PC-3 (cell line): ENCODE measurements at regions not wholly inside any gene's neighbourhood (a gene's known extent, or its start where the extent isn't known, plus 50 kb on each side); places are given as distances from the start of the nearest gene placed in this dataset.
A peak's percentile ranks its signal among the peaks of the same experiment; 100 is the strongest.
"Not testable (repeated sequence)": the region's sequence is repeated elsewhere in the genome, so short reads cannot be mapped to it uniquely, and the experiment has no call there.

Source experiments
- ATAC-seq: fragments of 200-7000 bp; cut with Tn5 transposase; 2 replicates; pipeline ENCODE4 v1.9.1; 2020; ENCODE audit warnings: mild to moderate bottlenecking, moderate library complexity
- BruUV-seq: library from RNA; stranded (reverse); fragments of 400-500 nt; replicated peaks from 2 replicates; lab custom pipeline; 2021; lab: Mats Ljungman, UMichigan
- CTCF ChIA-PET: fragments of 300-600 bp; sonication (Branson Sonifier 250); formaldehyde crosslinking; loops from one replicate; lab custom pipeline; 2022; ENCODE audit warnings: antibody characterized with exemption; lab: Charles Lee
- POLR2A ChIA-PET: fragments of 300-600 bp; sonication (Branson Sonifier 250); formaldehyde crosslinking; loops from one replicate; lab custom pipeline; 2022; ENCODE audit warnings: antibody characterized with exemption; ENCODE audit not compliant: unreplicated experiment; lab: Charles Lee
- DNase-seq: peaks from one replicate; pipeline ENCODE4 v3.0.0-alpha.2; 2015
- H2AFZ ChIP-seq: fragments of 300-600 bp; sonication (generic); 2 replicates; pipeline ENCODE4 v1.6.0; 2016; ENCODE audit warnings: antibody characterized with exemption, low read length
- H3F3A ChIP-seq: fragments of 300-600 bp; sonication (generic); one replicate; pipeline ENCODE4 v1.6.0; 2017; ENCODE audit warnings: antibody characterized with exemption, low read length, control low read depth, mild to moderate bottlenecking; ENCODE audit not compliant: unreplicated experiment
- H3K27ac ChIP-seq: fragments of 300-600 bp; sonication (generic); 2 replicates; pipeline ENCODE4 v1.5.1; 2016; ENCODE audit warnings: mild to moderate bottlenecking, low read length
- H3K27me3 ChIP-seq: fragments of 300-600 bp; sonication (generic); 2 replicates; pipeline ENCODE4 v1.6.1; 2016; ENCODE audit warnings: low read length, mixed read lengths
- H3K36me3 ChIP-seq: fragments of 300-600 bp; sonication (generic); 2 replicates; pipeline ENCODE4 v1.6.1; 2016; ENCODE audit warnings: low read depth, mixed run types, low read length, mixed read lengths
- H3K4me1 ChIP-seq: fragments of 300-600 bp; sonication (generic); 2 replicates; pipeline ENCODE4 v1.5.1; 2016; ENCODE audit warnings: low read length; ENCODE audit not compliant: insufficient read depth
- H3K4me2 ChIP-seq: fragments of 300-600 bp; sonication (generic); 2 replicates; pipeline ENCODE4 v1.6.0; 2016; ENCODE audit warnings: low read length
- H3K4me3 ChIP-seq: fragments of 300-600 bp; sonication (generic); 2 replicates; pipeline ENCODE4 v1.5.1; 2016; ENCODE audit warnings: mild to moderate bottlenecking, low read length, mixed read lengths
- H3K79me2 ChIP-seq: fragments of 300-600 bp; sonication (generic); 2 replicates; pipeline ENCODE4 v1.6.1; 2017; ENCODE audit warnings: low read length, mixed read lengths
- H3K9ac ChIP-seq: fragments of 300-600 bp; sonication (generic); 2 replicates; pipeline ENCODE4 v1.6.0; 2016; ENCODE audit warnings: mild to moderate bottlenecking, low read length
- H3K9me2 ChIP-seq: fragments of 300-600 bp; sonication (generic); replicated peaks from 2 replicates; pipeline ENCODE4 v1.6.1; 2016; ENCODE audit warnings: mixed run types, low read length, mixed read lengths
- H3K9me3 ChIP-seq: fragments of 300-600 bp; sonication (generic); 2 replicates; pipeline ENCODE4 v1.6.1; 2016; ENCODE audit warnings: low read length, mixed read lengths
- H4K20me1 ChIP-seq: fragments of 300-600 bp; sonication (generic); 2 replicates; pipeline ENCODE4 v1.6.1; 2016; ENCODE audit warnings: low read length, mixed read lengths
- CTCF ChIP-seq: fragments of 300-600 bp; sonication (generic); conservative IDR thresholded peaks from 2 replicates; pipeline ENCODE4 v1.5.1; 2017; ENCODE audit warnings: antibody characterized with exemption, low read depth, mild to moderate bottlenecking, low read length
- EZH2 ChIP-seq: fragments of 300-600 bp; sonication (generic); IDR thresholded peaks from one replicate; pipeline ENCODE4 v1.6.1; 2017; ENCODE audit warnings: antibody characterized with exemption, mild to moderate bottlenecking, low read length; ENCODE audit not compliant: unreplicated experiment
- EZH2phosphoT487 ChIP-seq: fragments of 300-600 bp; sonication (generic); IDR thresholded peaks from 2 replicates; pipeline ENCODE4 v1.6.1; 2018; ENCODE audit warnings: mild to moderate bottlenecking, antibody characterized with exemption, low read length, borderline replicate concordance
- intact Hi-C: fragments of 100-400 bp; cut with micrococcal nuclease; formaldehyde crosslinking; loops from 2 replicates; pipeline ENCODE4 v1.9.0; 2023

- Histone ChIP-seq H3K36me3 (no peaks in the 10 kb centered on the region), H3K4me2 (no peak overlapping the region), H3K4me3 (no peak overlapping the region), H2AFZ (no peak overlapping the region), H3K27me3 (no peaks in the 10 kb centered on the region), H3K9ac (no peak overlapping the region), H3K79me2 (no peaks in the 10 kb centered on the region), H3K9me2 (no peaks in the 10 kb centered on the region), H4K20me1 (no peaks in the 10 kb centered on the region), H3K9me3 (no peaks in the 10 kb centered on the region), H3F3A (no peaks in the 10 kb centered on the region), H3K27ac (no peak overlapping the region), H3K4me1 (peaks cover 13% of the 10 kb centered on the region)
- intact Hi-C loops: loop anchor here (10.0 kb wide), 1 partner anchor 124 kb away; no protein-coding TSS in a partner anchor
- no TSS peak for BruUV-seq
- CTCF ChIA-PET: no interaction called here
- POLR2A ChIA-PET: no interaction called here
- no peak for DNase-seq
- TF ChIP-seq EZH2phosphoT487 (no peak), CTCF (no peak), EZH2 (no peak)
- ATAC-seq: no peak
These were observed 66.2 kb upstream of the USP9X start for GRCh38 chrX:41019041-41019392.

- BruUV-seq: no TSS peak
- ATAC-seq (peak; percentile 78), DNase-seq (peak; percentile 90)
- no peak overlapping the region for H2AFZ ChIP-seq
- CTCF ChIA-PET: no interaction called here
- intact Hi-C loops: loop anchor here (1.0 kb wide), 1 partner anchor 62 kb away; no protein-coding TSS in a partner anchor
- no peaks in the 10 kb centered on the region for H3K79me2 ChIP-seq
- peak overlapping the region; percentile 12; the same call in 1 of the 2 replicates for H3K9ac ChIP-seq
- H3K4me2 ChIP-seq: peak overlapping the region; percentile 29
- H3K9me3 ChIP-seq: no peaks in the 10 kb centered on the region
- H3K27me3 ChIP-seq: no peaks in the 10 kb centered on the region
- no peaks in the 10 kb centered on the region for H4K20me1 ChIP-seq
- H3K4me1 ChIP-seq: peaks cover 15% of the 10 kb centered on the region
- H3K36me3 ChIP-seq: no peaks in the 10 kb centered on the region
- POLR2A ChIA-PET: interaction anchor here (0.7 to 0.8 kb wide), 2 partner anchors 84 to 141 kb away, joined by 6 to 7 read pairs; no protein-coding TSS in a partner anchor
- H3K4me3 ChIP-seq: no peak overlapping the region
- no peaks in the 10 kb centered on the region for H3K9me2 ChIP-seq
- no peak for TF ChIP-seq EZH2phosphoT487
- H3F3A ChIP-seq: no peaks in the 10 kb centered on the region
- peak overlapping the region; percentile 73 for H3K27ac ChIP-seq
These were observed 62.7 kb upstream of the USP9X start for GRCh38 chrX:41022566-41022965.

- ChIA-PET CTCF (no interaction called here), POLR2A (interaction anchor here (0.8 kb wide), 1 partner anchor 84 kb away, joined by 7 read pairs; no protein-coding TSS in a partner anchor)
- no peak for ATAC-seq
- Histone ChIP-seq H3K4me3 (no peak overlapping the region), H3K27ac (peak overlapping the region; percentile 73), H3K4me1 (peaks cover 20% of the 10 kb centered on the region), H3K27me3 (no peaks in the 10 kb centered on the region), H3K79me2 (no peaks in the 10 kb centered on the region), H3K4me2 (peak overlapping the region; percentile 29), H2AFZ (no peak overlapping the region), H3K9me3 (no peaks in the 10 kb centered on the region), H3K9ac (no peak overlapping the region; the same call in 1 of the 2 replicates), H3K36me3 (no peaks in the 10 kb centered on the region), H3F3A (no peaks in the 10 kb centered on the region), H3K9me2 (no peaks in the 10 kb centered on the region), H4K20me1 (no peaks in the 10 kb centered on the region)
- DNase-seq: no peak
- no TSS peak for BruUV-seq
- no peak for TF ChIP-seq EZH2phosphoT487
- intact Hi-C loops: no loop called here
These were observed 62.1 kb upstream of the USP9X start for GRCh38 chrX:41023098-41023497.

GRCh38 chrX:41024335-41024734 lies 60.9 kb upstream of the USP9X start:
- H3F3A ChIP-seq, DNase-seq, H4K20me1 ChIP-seq, H3K79me2 ChIP-seq, H3K9me3 ChIP-seq, H2AFZ ChIP-seq, ATAC-seq, H3K9ac ChIP-seq, H3K9me2 ChIP-seq, H3K27me3 ChIP-seq, H3K27ac ChIP-seq, POLR2A ChIA-PET, intact Hi-C loops, H3K4me2 ChIP-seq, CTCF ChIA-PET, H3K4me3 ChIP-seq, BruUV-seq, H3K36me3 ChIP-seq: not testable (repeated sequence)
- peaks cover 25% of the 10 kb centered on the region for H3K4me1 ChIP-seq
